Karpas-422 (cell line): ENCODE measurements at regions not wholly inside any gene's neighbourhood (a gene's known extent, or its start where the extent isn't known, plus 50 kb on each side); places are given as distances from the start of the nearest gene placed in this dataset.
A peak's percentile ranks its signal among the peaks of the same experiment; 100 is the strongest.
"Not testable (repeated sequence)": the region's sequence is repeated elsewhere in the genome, so short reads cannot be mapped to it uniquely, and the experiment has no call there.

ENCODE experiments used
- DNase-seq: peaks from one replicate; pipeline ENCODE4 v3.0.0-alpha.2; 2015
- H2AFZ ChIP-seq: fragments of 200-600 bp; sonication (generic); 2 replicates; pipeline ENCODE4 v1.6.1; 2014; ENCODE audit warnings: antibody characterized with exemption, low read length, mixed read lengths
- H3K27ac ChIP-seq: fragments of 200-600 bp; sonication (generic); 2 replicates; pipeline ENCODE4 v1.5.1; 2014; ENCODE audit warnings: mild to moderate bottlenecking, low read length, moderate library complexity
- H3K27me3 ChIP-seq: fragments of 200-600 bp; sonication (generic); 2 replicates; pipeline ENCODE4 v1.6.1; 2014; ENCODE audit warnings: low read length, mixed read lengths
- H3K36me3 ChIP-seq: fragments of 200-600 bp; sonication (generic); 2 replicates; pipeline ENCODE4 v1.6.1; 2014; ENCODE audit warnings: low read length, mixed read lengths; ENCODE audit not compliant: insufficient read depth
- H3K4me1 ChIP-seq: fragments of 200-600 bp; sonication (generic); 2 replicates; pipeline ENCODE4 v1.6.1; 2014; ENCODE audit warnings: mild to moderate bottlenecking, low read length, mixed read lengths
- H3K4me2 ChIP-seq: fragments of 200-600 bp; sonication (generic); 2 replicates; pipeline ENCODE4 v1.6.1; 2014; ENCODE audit warnings: low read length, low read depth, mild to moderate bottlenecking; ENCODE audit not compliant: poor library complexity, severe bottlenecking
- H3K4me3 ChIP-seq: fragments of 200-600 bp; sonication (generic); 2 replicates; pipeline ENCODE4 v1.5.1; 2014; ENCODE audit warnings: mild to moderate bottlenecking, antibody characterized with exemption, low read length, mixed read lengths
- H3K79me2 ChIP-seq: fragments of 200-600 bp; sonication (generic); 2 replicates; pipeline ENCODE4 v1.6.1; 2014; ENCODE audit warnings: mild to moderate bottlenecking, low read length, mixed read lengths
- H3K9ac ChIP-seq: fragments of 200-600 bp; sonication (generic); 2 replicates; pipeline ENCODE4 v1.6.0; 2014; ENCODE audit warnings: low read length
- H3K9me2 ChIP-seq: fragments of 200-600 bp; sonication (generic), shearing (Covaris generic); replicated peaks from 2 replicates; pipeline ENCODE4 v1.6.0; 2014; ENCODE audit warnings: mild to moderate bottlenecking, low read length, moderate library complexity; ENCODE audit not compliant: insufficient read depth
- H3K9me3 ChIP-seq: fragments of 300-700, 200-600 bp; sonication (generic); 2 replicates; pipeline ENCODE4 v1.6.1; 2014; ENCODE audit warnings: low read length, mixed read lengths
- H4K20me1 ChIP-seq: fragments of 200-600 bp; sonication (generic); 2 replicates; pipeline ENCODE4 v1.6.1; 2014; ENCODE audit warnings: mild to moderate bottlenecking, antibody characterized with exemption, low read length, low read depth; ENCODE audit not compliant: insufficient read depth

DNA sequence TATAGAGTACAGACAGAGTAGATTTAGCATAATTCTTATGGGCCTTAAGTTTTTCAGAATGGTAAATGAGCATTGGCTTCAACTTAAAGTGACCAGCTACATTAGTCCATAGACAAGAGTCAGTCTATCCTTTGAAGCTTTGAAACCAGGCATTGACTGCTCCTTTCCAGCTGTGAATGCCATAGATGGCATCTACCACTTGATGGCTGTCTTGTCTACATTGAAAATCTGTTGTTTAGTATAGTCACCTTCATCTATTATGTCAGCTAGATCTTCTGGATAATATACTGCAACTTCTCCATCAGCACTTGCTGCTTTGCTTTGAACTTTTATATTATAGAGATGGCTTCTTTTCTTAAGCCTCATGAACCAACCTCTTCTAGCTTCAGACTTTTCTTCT is 146.1 kb upstream of the FOLH1 start:
- not testable (repeated sequence) for DNase-seq

DNA sequence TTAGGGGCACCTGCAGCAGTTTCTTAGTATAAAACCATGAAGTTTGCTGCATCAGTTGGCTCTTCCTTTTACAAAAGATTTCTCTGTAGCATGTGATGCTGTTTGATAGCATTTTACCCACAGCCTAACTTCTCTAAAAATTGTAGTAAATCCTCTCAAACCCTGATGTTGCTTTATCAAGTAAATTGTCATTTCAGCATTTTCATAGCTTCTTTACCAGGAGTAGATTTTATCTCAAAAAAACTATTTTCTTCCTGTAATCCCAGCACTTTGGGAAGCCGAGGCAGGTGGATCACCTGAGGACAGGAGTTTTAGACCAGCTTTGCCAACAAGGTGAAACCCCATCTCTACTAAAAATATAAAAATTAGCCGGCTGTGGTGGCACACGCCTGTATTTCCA is 144.5 kb upstream of the FOLH1 start:
- H3K27me3 ChIP-seq: not testable (repeated sequence)

More for the DNA sequence above, 146.1 kb upstream of the FOLH1 start:
- H3K4me2 ChIP-seq, H3K9me3 ChIP-seq, H3K4me1 ChIP-seq, H3K4me3 ChIP-seq, H2AFZ ChIP-seq, H3K79me2 ChIP-seq, H3K9me2 ChIP-seq, H3K36me3 ChIP-seq, H3K9ac ChIP-seq, H3K27me3 ChIP-seq, H3K27ac ChIP-seq, H4K20me1 ChIP-seq: not testable (repeated sequence)

DNA sequence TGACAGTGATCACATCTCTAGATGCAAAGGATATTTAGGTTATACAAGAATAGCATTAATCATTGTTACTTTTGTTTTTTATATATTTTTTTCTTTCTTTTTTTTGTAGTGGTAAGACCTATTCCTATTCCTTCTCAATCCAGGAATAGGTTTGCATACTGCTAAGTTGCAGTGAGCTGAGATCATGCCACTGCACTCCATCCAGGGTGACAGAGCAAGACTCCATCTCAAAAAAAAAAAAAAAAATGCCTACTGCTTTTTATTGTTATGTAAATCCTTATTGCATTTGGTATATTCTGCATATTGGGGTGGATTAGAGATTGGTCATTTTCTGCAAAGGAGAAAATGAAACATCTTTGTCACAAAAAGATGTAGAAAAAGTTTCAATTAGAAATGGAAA is 138.2 kb upstream of the FOLH1 start:
- not testable (repeated sequence) for H3K9me3 ChIP-seq, H3K9me2 ChIP-seq, H3K79me2 ChIP-seq, H3K27me3 ChIP-seq, H3K36me3 ChIP-seq, H4K20me1 ChIP-seq, H3K4me1 ChIP-seq, H2AFZ ChIP-seq, H3K27ac ChIP-seq, H3K4me2 ChIP-seq, H3K9ac ChIP-seq, H3K4me3 ChIP-seq, DNase-seq

More for the DNA sequence above, 144.5 kb upstream of the FOLH1 start:
- H3K27ac ChIP-seq, DNase-seq, H3K4me2 ChIP-seq, H3K9ac ChIP-seq, H3K4me3 ChIP-seq, H4K20me1 ChIP-seq, H3K4me1 ChIP-seq, H2AFZ ChIP-seq, H3K79me2 ChIP-seq, H3K9me3 ChIP-seq, H3K36me3 ChIP-seq, H3K9me2 ChIP-seq: not testable (repeated sequence)

DNA sequence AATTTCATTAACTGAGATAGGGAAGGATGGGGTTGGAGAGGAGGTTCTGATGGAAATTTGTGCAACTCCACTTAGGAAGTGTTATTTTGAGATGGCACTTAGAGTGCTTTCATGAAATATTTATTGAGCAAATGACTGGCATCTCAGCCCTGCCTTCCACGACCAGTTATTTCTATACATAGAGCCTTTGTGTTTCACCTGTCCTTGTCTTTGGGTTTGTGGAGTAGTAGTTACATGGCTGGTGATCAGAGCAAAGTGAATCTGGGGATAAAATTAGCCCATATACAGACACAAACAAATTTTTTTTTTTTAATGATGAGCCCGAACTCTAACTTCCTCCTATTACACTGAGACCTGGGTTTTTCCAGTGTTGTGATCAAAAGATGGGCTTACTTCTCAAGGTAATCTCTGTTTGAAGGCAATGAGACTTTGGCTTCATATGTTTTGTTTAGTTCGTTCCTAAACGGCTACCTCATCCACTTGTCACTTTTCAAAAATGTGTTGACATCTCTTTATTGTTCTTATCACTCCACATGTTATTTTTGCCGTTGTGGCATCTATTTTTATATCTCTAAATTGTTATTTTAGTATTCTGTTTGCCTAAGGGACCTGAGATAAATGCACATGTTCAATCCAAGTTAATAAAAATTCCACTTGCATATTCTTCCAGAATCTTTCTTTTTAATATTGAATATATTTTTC is 120.2 kb upstream of the FOLH1 start:
- not testable (repeated sequence) for H3K9me3 ChIP-seq, H3K4me3 ChIP-seq, H3K36me3 ChIP-seq, H3K4me1 ChIP-seq, H3K9ac ChIP-seq, H3K27me3 ChIP-seq, DNase-seq, H3K9me2 ChIP-seq, H3K79me2 ChIP-seq, H3K4me2 ChIP-seq, H2AFZ ChIP-seq, H3K27ac ChIP-seq, H4K20me1 ChIP-seq

GRCh38 chr11:49327766-49328165 is 119.4 kb upstream of the FOLH1 start:
- DNase-seq, H3K27me3 ChIP-seq, H3K79me2 ChIP-seq, H2AFZ ChIP-seq, H3K9me3 ChIP-seq, H4K20me1 ChIP-seq, H3K4me1 ChIP-seq, H3K4me2 ChIP-seq, H3K4me3 ChIP-seq, H3K9me2 ChIP-seq, H3K9ac ChIP-seq, H3K36me3 ChIP-seq, H3K27ac ChIP-seq: not testable (repeated sequence)

DNA sequence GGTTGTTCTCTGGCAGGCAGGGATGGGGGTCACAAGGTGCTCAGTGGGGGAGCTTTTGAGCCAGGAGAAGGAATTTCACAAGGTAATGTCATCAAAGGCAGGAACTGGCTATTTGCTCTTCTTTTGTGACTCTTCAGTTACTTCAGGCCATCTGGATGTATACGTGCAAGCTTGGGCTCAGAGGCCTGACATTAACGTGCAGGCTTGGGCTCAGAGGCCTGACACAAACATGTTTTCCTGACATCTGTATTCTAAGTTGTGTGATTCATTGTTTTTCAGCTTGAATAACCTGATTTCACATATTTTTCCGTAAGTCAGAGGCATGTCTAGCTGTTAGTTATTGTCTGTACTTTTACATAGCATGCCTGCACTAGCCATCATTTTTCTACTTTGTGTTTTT is 118.2 kb upstream of the FOLH1 start:
- H3K9me2 ChIP-seq, H2AFZ ChIP-seq, H3K4me1 ChIP-seq, H3K27me3 ChIP-seq, H3K4me3 ChIP-seq, H3K36me3 ChIP-seq, H3K79me2 ChIP-seq, H3K27ac ChIP-seq, H3K4me2 ChIP-seq, H4K20me1 ChIP-seq, DNase-seq, H3K9ac ChIP-seq, H3K9me3 ChIP-seq: not testable (repeated sequence)

GRCh38 chr11:49316180-49316579 is 107.8 kb upstream of the FOLH1 start:
- Histone ChIP-seq H4K20me1 (no peaks in the 10 kb centered on the region), H3K79me2 (no peaks in the 10 kb centered on the region), H3K36me3 (no peaks in the 10 kb centered on the region), H2AFZ (no peak overlapping the region), H3K27ac (no peak overlapping the region), H3K4me2 (no peak overlapping the region), H3K4me1 (no peaks in the 10 kb centered on the region), H3K4me3 (no peak overlapping the region), H3K9ac (no peak overlapping the region), H3K27me3 (no peaks in the 10 kb centered on the region), H3K9me3 (no peaks in the 10 kb centered on the region), H3K9me2 (no peaks in the 10 kb centered on the region)
- no peak for DNase-seq

GRCh38 chr11:49303080-49303479 is 94.7 kb upstream of the FOLH1 start:
- Histone ChIP-seq H3K27ac (no peak overlapping the region), H3K27me3 (no peaks in the 10 kb centered on the region), H3K9ac (no peak overlapping the region), H3K79me2 (no peaks in the 10 kb centered on the region), H4K20me1 (no peaks in the 10 kb centered on the region), H3K4me3 (no peak overlapping the region), H3K36me3 (no peaks in the 10 kb centered on the region), H3K4me2 (no peak overlapping the region), H3K9me2 (no peaks in the 10 kb centered on the region), H2AFZ (no peak overlapping the region), H3K4me1 (no peaks in the 10 kb centered on the region), H3K9me3 (no peaks in the 10 kb centered on the region)
- DNase-seq: no peak

GRCh38 chr11:49302360-49302759 is 94.0 kb upstream of the FOLH1 start:
- Histone ChIP-seq H3K4me3 (no peak overlapping the region), H3K4me1 (no peaks in the 10 kb centered on the region), H3K9me2 (no peaks in the 10 kb centered on the region), H3K27me3 (no peaks in the 10 kb centered on the region), H3K4me2 (no peak overlapping the region), H3K9ac (no peak overlapping the region), H2AFZ (no peak overlapping the region), H3K36me3 (no peaks in the 10 kb centered on the region), H4K20me1 (no peaks in the 10 kb centered on the region), H3K9me3 (no peaks in the 10 kb centered on the region), H3K27ac (no peak overlapping the region), H3K79me2 (no peaks in the 10 kb centered on the region)
- DNase-seq: peak; percentile 44
